ENCODE measurements at regions not wholly inside any gene's neighbourhood (a gene's known extent, or its start where the extent isn't known, plus 50 kb on each side); places are given as distances from the start of the nearest gene placed in this dataset.

GRCh38 chr7:41603985-41604384 lies 98.9 kb downstream of the INHBA start (continued):
- TF ChIP-seq TCF12 (IDR thresholded peaks at IDR 0.05; ENCODE audit: low read depth, low read length) (no peak), SIRT6 (IDR thresholded peaks at IDR 0.05; ENCODE audit: low read length) (no peak), YY1 (IDR thresholded peaks at IDR 0.05; ENCODE audit: low read depth, low read length) (no peak), TAF7 (optimal IDR thresholded peaks at IDR 0.05; ENCODE audit: borderline replicate concordance, low read depth, low read length) (no peak), RXRA (IDR thresholded peaks at IDR 0.05; ENCODE audit: insufficient read depth, low read depth, low read length) (no peak)
- TF ChIP-seq, protein P1, sequence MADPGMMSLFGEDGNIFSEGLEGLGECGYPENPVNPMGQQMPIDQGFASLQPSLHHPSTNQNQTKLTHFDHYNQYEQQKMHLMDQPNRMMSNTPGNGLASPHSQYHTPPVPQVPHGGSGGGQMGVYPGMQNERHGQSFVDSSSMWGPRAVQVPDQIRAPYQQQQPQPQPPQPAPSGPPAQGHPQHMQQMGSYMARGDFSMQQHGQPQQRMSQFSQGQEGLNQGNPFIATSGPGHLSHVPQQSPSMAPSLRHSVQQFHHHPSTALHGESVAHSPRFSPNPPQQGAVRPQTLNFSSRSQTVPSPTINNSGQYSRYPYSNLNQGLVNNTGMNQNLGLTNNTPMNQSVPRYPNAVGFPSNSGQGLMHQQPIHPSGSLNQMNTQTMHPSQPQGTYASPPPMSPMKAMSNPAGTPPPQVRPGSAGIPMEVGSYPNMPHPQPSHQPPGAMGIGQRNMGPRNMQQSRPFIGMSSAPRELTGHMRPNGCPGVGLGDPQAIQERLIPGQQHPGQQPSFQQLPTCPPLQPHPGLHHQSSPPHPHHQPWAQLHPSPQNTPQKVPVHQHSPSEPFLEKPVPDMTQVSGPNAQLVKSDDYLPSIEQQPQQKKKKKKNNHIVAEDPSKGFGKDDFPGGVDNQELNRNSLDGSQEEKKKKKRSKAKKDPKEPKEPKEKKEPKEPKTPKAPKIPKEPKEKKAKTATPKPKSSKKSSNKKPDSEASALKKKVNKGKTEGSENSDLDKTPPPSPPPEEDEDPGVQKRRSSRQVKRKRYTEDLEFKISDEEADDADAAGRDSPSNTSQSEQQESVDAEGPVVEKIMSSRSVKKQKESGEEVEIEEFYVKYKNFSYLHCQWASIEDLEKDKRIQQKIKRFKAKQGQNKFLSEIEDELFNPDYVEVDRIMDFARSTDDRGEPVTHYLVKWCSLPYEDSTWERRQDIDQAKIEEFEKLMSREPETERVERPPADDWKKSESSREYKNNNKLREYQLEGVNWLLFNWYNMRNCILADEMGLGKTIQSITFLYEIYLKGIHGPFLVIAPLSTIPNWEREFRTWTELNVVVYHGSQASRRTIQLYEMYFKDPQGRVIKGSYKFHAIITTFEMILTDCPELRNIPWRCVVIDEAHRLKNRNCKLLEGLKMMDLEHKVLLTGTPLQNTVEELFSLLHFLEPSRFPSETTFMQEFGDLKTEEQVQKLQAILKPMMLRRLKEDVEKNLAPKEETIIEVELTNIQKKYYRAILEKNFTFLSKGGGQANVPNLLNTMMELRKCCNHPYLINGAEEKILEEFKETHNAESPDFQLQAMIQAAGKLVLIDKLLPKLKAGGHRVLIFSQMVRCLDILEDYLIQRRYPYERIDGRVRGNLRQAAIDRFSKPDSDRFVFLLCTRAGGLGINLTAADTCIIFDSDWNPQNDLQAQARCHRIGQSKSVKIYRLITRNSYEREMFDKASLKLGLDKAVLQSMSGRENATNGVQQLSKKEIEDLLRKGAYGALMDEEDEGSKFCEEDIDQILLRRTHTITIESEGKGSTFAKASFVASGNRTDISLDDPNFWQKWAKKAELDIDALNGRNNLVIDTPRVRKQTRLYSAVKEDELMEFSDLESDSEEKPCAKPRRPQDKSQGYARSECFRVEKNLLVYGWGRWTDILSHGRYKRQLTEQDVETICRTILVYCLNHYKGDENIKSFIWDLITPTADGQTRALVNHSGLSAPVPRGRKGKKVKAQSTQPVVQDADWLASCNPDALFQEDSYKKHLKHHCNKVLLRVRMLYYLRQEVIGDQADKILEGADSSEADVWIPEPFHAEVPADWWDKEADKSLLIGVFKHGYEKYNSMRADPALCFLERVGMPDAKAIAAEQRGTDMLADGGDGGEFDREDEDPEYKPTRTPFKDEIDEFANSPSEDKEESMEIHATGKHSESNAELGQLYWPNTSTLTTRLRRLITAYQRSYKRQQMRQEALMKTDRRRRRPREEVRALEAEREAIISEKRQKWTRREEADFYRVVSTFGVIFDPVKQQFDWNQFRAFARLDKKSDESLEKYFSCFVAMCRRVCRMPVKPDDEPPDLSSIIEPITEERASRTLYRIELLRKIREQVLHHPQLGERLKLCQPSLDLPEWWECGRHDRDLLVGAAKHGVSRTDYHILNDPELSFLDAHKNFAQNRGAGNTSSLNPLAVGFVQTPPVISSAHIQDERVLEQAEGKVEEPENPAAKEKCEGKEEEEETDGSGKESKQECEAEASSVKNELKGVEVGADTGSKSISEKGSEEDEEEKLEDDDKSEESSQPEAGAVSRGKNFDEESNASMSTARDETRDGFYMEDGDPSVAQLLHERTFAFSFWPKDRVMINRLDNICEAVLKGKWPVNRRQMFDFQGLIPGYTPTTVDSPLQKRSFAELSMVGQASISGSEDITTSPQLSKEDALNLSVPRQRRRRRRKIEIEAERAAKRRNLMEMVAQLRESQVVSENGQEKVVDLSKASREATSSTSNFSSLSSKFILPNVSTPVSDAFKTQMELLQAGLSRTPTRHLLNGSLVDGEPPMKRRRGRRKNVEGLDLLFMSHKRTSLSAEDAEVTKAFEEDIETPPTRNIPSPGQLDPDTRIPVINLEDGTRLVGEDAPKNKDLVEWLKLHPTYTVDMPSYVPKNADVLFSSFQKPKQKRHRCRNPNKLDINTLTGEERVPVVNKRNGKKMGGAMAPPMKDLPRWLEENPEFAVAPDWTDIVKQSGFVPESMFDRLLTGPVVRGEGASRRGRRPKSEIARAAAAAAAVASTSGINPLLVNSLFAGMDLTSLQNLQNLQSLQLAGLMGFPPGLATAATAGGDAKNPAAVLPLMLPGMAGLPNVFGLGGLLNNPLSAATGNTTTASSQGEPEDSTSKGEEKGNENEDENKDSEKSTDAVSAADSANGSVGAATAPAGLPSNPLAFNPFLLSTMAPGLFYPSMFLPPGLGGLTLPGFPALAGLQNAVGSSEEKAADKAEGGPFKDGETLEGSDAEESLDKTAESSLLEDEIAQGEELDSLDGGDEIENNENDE (IDR thresholded peaks at IDR 0.05; ENCODE audit: insufficient replicate concordance, low read length), result no peak
